HG03097 (cell line): ENCODE measurements at regions not wholly inside any gene's neighbourhood (a gene's known extent, or its start where the extent isn't known, plus 50 kb on each side); places are given as distances from the start of the nearest gene placed in this dataset.

Source experiments
- ATAC-seq: cut with Tn5 transposase; IDR thresholded peaks from one replicate; pipeline ENCODE4 v1.9.1; 2021; ENCODE audit not compliant: unreplicated experiment, low FRiP score

- ATAC-seq = no peak
Measured at GRCh38 chr7:18302097-18302496, 193.5 kb upstream of the HDAC9 start.

GRCh38 chr7:18305866-18306265 lies 189.7 kb upstream of the HDAC9 start:
- ATAC-seq = no peak

GRCh38 chr7:18306696-18307095 lies 188.9 kb upstream of the HDAC9 start:
- ATAC-seq = no peak

DNA sequence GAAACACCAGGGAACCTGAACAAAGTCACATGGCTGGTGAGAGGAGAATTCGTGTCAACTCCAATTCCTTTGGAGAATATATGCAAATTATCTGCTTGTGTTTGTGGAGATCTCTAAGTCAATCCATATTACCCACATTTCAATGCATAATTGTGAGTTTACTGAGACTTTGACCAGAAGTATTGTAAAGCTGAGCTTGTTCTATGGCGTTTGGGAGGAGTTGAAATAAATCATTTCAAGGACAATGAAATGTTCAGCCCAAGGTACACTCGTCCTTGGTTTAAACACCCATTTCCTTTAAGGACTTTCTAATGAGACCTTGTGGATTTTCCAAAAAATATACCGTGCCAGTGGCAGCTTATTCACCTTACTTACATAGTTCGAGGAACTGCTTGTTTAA lies 186.6 kb upstream of the HDAC9 start:
- ATAC-seq = no peak

DNA sequence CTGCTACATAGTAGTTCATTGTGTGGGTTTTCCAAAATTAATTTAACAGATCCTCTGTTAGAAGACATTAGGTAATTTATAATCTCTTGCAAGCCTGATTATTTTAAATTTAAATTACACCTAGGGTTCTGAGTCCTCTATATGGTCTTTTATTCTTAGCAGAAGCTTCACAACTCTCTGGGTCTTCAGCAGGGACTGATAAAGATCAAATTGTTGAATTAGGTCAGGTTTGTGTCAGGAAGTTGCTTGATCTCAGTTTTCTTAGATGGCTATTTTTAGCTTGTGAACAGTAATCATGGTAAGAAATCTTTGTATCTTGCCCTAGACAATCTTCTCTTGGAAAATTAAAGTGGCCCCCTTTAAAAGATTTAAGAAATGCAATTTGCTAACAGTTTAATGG lies 183.1 kb upstream of the HDAC9 start:
- ATAC-seq = no peak

DNA sequence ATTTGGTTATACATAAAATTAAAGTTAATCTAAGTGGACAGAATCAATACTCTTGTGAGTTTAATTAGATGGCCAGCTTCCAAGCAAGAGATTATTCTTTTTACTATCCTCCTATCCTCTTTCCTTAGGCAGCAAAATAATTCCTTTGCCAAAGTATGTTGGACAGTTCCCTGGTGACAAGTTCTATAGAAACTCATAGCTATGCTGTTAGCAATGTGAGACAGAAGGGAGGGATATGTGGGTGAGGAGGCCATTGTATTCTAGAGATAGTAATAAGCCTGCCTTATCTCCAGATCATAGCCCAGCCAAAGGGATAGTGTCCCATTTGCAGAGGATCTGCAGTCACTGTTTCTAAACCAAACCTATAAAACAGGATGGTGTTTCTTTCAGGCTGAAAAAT lies 181.6 kb upstream of the HDAC9 start:
- no peak for ATAC-seq

GRCh38 chr7:18315241-18315640 lies 180.3 kb upstream of the HDAC9 start:
- no peak for ATAC-seq

DNA sequence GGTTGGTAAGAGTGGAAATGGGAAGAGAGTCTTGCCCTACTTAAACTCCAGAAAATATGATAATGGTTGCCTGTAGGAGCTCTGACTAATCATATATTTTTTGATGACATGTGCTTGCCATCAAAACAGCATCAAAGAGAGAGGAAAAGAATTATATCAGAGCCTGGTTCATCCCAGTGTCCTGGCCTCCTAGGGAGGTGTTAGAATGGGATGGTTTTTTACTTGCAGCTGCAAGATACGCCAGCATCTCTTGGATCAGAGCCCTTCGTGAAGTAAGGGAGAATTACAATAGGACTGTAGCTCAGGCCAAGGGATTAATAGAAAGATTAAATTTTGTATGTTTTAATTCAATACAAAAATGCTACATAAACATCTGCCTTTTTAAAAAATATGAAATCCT lies 177.6 kb upstream of the HDAC9 start:
- ATAC-seq = no peak

- ATAC-seq = no peak
Measured at GRCh38 chr7:18320422-18320821, 175.1 kb upstream of the HDAC9 start.

GRCh38 chr7:18320971-18321567 lies 174.5 kb upstream of the HDAC9 start:
- peak; percentile 62 for ATAC-seq

GRCh38 chr7:18330548-18330947 lies 165.0 kb upstream of the HDAC9 start:
- no peak for ATAC-seq

GRCh38 chr7:18336626-18337025 lies 158.9 kb upstream of the HDAC9 start:
- ATAC-seq = no peak

GRCh38 chr7:18337048-18337809 lies 158.3 kb upstream of the HDAC9 start:
- ATAC-seq = no peak

DNA sequence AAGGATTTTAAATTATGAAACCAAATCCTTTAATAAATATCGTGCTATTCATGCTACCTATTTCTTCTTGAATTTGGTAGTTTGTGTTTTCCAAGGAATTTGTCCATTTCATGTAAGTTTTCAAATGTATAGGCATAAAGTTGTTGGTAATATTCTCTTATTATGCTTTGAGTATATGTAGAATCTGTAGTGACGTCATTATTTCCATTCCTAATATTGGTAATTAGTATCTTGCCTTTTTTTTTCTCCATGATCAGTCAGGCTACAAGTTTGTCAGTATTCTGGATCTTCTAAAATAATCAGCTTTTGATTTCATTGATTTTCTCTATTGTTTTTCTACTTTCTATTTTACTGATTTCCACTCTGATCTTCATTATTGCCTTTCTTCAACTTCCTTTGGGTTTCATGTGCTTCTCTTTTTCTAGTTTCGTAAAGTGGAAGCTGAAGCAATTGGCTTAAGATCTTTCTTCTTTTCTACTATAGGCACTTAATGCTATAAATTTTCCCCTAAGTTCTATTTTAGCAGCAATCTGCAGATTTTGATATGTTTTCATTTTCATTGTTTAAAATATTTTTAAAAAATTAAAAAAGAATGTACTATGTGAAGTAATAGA lies 156.5 kb upstream of the HDAC9 start:
- ATAC-seq = no peak

GRCh38 chr7:18341756-18342155 lies 153.8 kb upstream of the HDAC9 start:
- ATAC-seq = no peak

- ATAC-seq = no peak
Measured at GRCh38 chr7:18343047-18343446, 152.5 kb upstream of the HDAC9 start.

- ATAC-seq = no peak
Measured at GRCh38 chr7:18344536-18344935, 151.0 kb upstream of the HDAC9 start.

DNA sequence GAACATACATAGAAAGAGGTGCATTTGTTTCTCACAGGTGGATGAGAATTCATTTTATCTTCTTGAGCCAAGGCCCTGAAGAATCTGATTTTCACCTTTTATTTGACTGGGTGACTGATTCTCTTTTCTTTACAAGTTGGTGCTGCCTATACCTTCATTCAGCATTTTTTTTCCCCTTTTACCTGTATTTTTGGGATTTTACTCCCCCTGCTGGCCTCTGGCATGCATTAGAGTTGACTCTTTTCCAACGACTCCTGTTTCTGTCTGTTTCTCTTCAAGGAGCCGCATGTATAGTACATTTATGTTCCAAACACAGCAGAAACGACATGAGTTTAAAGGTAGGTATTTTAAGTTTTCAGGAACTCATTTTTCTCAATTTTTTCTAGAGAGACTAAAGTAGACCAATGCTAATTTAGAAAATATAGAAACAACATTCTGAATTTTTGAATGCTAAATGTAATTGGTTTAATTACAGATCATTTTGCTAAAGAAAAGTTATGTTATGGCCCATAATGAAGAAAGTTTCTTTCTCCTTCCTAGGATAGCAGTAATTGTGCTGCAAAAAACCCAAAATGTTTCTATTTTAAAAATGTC lies 149.8 kb upstream of the HDAC9 start:
- no peak for ATAC-seq

DNA sequence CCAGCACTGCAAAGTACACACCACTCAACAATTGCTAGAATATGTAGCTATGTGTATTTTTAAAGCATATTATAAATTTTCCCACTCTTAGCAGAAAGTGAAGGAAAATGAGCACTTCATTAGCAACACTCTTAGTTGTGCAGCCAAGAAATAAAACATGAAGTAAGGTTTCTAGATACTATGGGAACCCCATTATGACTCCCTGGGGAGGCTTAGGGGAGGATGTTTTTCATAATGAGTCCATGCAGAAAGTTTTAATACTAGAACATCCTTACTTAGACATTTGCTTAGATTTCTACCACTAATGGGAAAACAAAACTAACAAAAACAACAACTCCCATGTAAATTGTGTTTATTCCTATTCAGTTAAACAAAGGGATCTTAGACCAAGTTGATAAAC lies 148.4 kb upstream of the HDAC9 start:
- no peak for ATAC-seq

GRCh38 chr7:18350678-18351077 lies 144.9 kb upstream of the HDAC9 start:
- no peak for ATAC-seq

DNA sequence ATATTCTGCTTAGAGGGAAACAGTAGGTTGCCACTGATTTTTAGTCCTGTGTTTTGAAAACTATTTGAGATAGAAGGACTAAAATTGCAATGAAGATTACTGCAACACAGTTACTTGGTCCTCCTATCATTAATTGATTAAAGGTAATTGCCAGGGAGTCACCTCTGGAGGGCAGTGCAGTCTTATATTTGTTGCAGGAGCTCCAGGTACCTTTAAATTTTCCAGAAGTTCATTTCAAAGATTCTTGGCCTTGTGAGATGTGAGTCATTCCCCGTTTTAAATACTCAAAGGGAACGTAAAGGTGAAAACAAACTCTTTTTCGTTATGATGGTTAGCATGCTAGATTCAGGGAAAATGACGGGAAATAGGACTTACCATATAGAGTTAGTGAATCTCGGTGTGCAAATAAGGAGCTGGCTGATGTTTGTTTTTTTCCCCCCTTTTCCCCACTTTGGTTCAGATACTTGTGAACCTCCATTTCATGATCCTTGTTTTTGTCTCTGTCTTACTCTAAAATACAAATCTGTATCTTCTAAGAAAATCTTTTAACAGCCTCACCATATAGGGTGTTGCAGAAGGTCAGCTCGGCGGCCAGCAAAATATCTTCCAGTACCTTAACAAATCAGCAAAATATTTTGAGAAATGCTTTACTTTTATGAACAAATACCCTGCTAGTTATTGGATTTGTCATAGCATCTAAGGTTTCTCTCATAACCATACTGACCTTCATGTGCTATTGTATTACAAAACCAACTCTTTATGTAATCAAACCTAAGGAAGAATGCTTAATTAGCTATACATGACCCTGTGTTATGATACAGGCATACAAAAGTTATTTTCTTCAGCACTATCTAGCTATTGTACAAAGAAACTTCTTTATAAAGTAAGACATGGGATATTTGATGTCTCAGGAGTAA lies 143.0 kb upstream of the HDAC9 start:
- ATAC-seq = peak; percentile 45
